H1 (cell line): ENCODE measurements at regions not wholly inside any gene's neighbourhood (a gene's known extent, or its start where the extent isn't known, plus 50 kb on each side); places are given as distances from the start of the nearest gene placed in this dataset.

Experiments
- EP300 ChIP-seq, 2 experiments: IDR thresholded peaks; 1 replicate in 1 of 2; 2 replicates in 1 of 2; pipeline ENCODE4 v1.6.1; 2011 to 2012; ENCODE audit warnings: low read depth in 2 of 2, low read length in 2 of 2, mild to moderate bottlenecking in 2 of 2, borderline replicate concordance in 1 of 2, inconsistent platforms in 1 of 2, moderate library complexity in 1 of 2
- SIRT6 ChIP-seq: IDR thresholded peaks from one replicate; pipeline ENCODE4 v1.7.1; 2012; ENCODE audit warnings: low read length, inconsistent platforms
- TAF1 ChIP-seq: IDR thresholded peaks from 2 replicates; pipeline ENCODE4 v1.6.1; 2011; ENCODE audit warnings: mild to moderate bottlenecking, low read depth, low read length

GRCh38 chr10:3902809-3903410 lies 117.9 kb upstream of the KLF6 start (continued):
- TF ChIP-seq TAF1 (no peak), SIRT6 (no peak), EP300 (IDR thresholded peaks at IDR 0.05; ENCODE audit: borderline replicate concordance in 1 of 2, low read depth in 2 of 2, low read length in 2 of 2) (no peak)
